SK-N-MC (cell line): ENCODE measurements at regions not wholly inside any gene's neighbourhood (a gene's known extent, or its start where the extent isn't known, plus 50 kb on each side); places are given as distances from the start of the nearest gene placed in this dataset.

Source experiments
- EZH2 ChIP-seq: fragments of 200-600 bp; sonication (generic); IDR thresholded peaks from one replicate; pipeline ENCODE4 v1.6.1; 2017; ENCODE audit warnings: antibody characterized with exemption
- POLR2AphosphoS5 ChIP-seq: IDR thresholded peaks from 2 replicates; pipeline ENCODE4 v1.6.1; 2012; ENCODE audit warnings: mild to moderate bottlenecking, low read depth, low read length, borderline replicate concordance

DNA sequence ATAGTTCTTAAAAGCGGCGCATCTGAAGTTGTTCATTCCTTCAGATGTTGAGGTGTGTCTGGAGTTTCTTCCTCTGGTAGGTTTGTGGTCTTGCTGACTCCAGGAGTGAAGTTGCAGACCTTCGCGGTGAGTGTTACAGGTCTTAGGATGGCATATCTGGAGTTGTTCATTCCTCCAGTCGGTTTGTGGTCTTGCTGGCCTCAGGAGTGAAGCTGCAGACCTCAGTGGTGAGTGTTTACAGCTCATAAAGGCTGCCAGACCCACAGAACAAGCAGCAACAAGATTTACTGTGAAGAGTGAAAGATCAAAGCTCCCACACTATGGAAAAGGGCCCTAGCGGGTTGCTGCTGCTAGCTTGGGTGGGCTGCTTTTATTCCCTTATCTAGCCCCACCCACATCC, 201.7 kb upstream of the PDGFD start:
- TF ChIP-seq EZH2 (no peak), POLR2AphosphoS5 (no peak)
